Thoracic aorta (tissue), 2 donors: ENCODE measurements at regions not wholly inside any gene's neighbourhood (a gene's known extent, or its start where the extent isn't known, plus 50 kb on each side); places are given as distances from the start of the nearest gene placed in this dataset.
"Not testable (repeated sequence)": the region's sequence is repeated elsewhere in the genome, so short reads cannot be mapped to it uniquely, and the experiment has no call there.

Experiments used
- ATAC-seq: fragments of 150-250 bp; one replicate; pipeline ENCODE4 v1.8.0; 2017; ENCODE audit warnings: low read depth; ENCODE audit not compliant: insufficient number of reproducible peaks, low FRiP score
- DNase-seq: peaks from one replicate; pipeline ENCODE4 v3.0.0-alpha.2; 2020; ENCODE audit warnings: low spot score
- H3K27ac ChIP-seq, 2 donors: fragments of 200-600 bp; sonication (generic); 1 replicate in 1 of 2; 2 replicates in 1 of 2; pipeline ENCODE4 v1.5.1; 2016; ENCODE audit warnings: mild to moderate bottlenecking in 2 of 2, moderate library complexity in 2 of 2
- H3K27me3 ChIP-seq: fragments of 200-600 bp; sonication (generic); replicated peaks from 2 replicates; pipeline ENCODE4 v1.6.0; 2016; ENCODE audit warnings: mild to moderate bottlenecking; ENCODE audit not compliant: insufficient read depth
- H3K36me3 ChIP-seq: fragments of 200-600 bp; sonication (generic); one replicate; pipeline ENCODE4 v1.5.1; 2016
- H3K4me1 ChIP-seq, 2 donors: fragments of 200-600 bp; sonication (generic); 1 replicate in 1 of 2; 2 replicates in 1 of 2; pipeline versions ENCODE4 v1.5.1 to v1.6.0; 2016; ENCODE audit warnings: low read depth in 2 of 2, mild to moderate bottlenecking in 1 of 2; ENCODE audit not compliant: control insufficient read depth in 1 of 2
- H3K4me3 ChIP-seq: fragments of 200-600 bp; sonication (generic); 2 replicates; pipeline ENCODE4 v1.5.1; 2016; ENCODE audit warnings: mild to moderate bottlenecking
- H3K9me3 ChIP-seq: fragments of 200-600 bp; sonication (generic); 2 replicates; pipeline ENCODE4 v1.5.1; 2016
- CTCF ChIP-seq: fragments of 200-600 bp; sonication (generic); IDR thresholded peaks from one replicate; pipeline ENCODE4 v1.5.1; 2019; ENCODE audit warnings: antibody characterized with exemption

- no peaks in the 10 kb centered on the region for H3K4me1 ChIP-seq
- no peak for TF ChIP-seq CTCF
- H3K27ac ChIP-seq: no peak overlapping the region
- DNase-seq (no peak), ATAC-seq (no peak)
- H3K36me3 ChIP-seq: no peaks in the 10 kb centered on the region
- H3K27me3 ChIP-seq: no peaks in the 10 kb centered on the region
- no peak overlapping the region for H3K4me3 ChIP-seq
- H3K9me3 ChIP-seq: no peaks in the 10 kb centered on the region
These were observed 169.2 kb upstream of the IL15 start for GRCh38 chr4:141467225-141467624.

GRCh38 chr4:141469392-141469791 is 167.0 kb upstream of the IL15 start:
- no peak for ATAC-seq
- TF ChIP-seq CTCF: no peak

GRCh38 chr4:141473026-141473540 is 163.3 kb upstream of the IL15 start:
- no peak overlapping the region for H3K27ac ChIP-seq
- DNase-seq (no peak), ATAC-seq (no peak)
- no peaks in the 10 kb centered on the region for H3K36me3 ChIP-seq
- H3K9me3 ChIP-seq: no peaks in the 10 kb centered on the region
- H3K4me1 ChIP-seq: peaks cover 2 to 22% of the 10 kb centered on the region in 2 donors
- H3K4me3 ChIP-seq: no peak overlapping the region
- no peak for TF ChIP-seq CTCF
- H3K27me3 ChIP-seq: no peaks in the 10 kb centered on the region

More at GRCh38 chr4:141469392-141469791, 167.0 kb upstream of the IL15 start:
- no peak overlapping the region for H3K4me3 ChIP-seq
- H3K27ac ChIP-seq: no peak overlapping the region
- H3K9me3 ChIP-seq: no peaks in the 10 kb centered on the region
- no peaks in the 10 kb centered on the region for H3K36me3 ChIP-seq
- DNase-seq: no peak
- peaks cover 2 to 14% of the 10 kb centered on the region in 2 donors for H3K4me1 ChIP-seq
- no peaks in the 10 kb centered on the region for H3K27me3 ChIP-seq

- no peak for TF ChIP-seq CTCF
These were observed 162.4 kb upstream of the IL15 start for GRCh38 chr4:141473952-141474351.

GRCh38 chr4:141480950-141481349 is 155.4 kb upstream of the IL15 start:
- Histone ChIP-seq H3K4me1 (no peaks in the 10 kb centered on the region), H3K27ac (no peak overlapping the region), H3K27me3 (no peaks in the 10 kb centered on the region), H3K9me3 (peaks cover 14% of the 10 kb centered on the region), H3K36me3 (no peaks in the 10 kb centered on the region), H3K4me3 (no peak overlapping the region)
- ATAC-seq: no peak
- TF ChIP-seq CTCF: no peak
- no peak for DNase-seq

More at GRCh38 chr4:141473952-141474351, 162.4 kb upstream of the IL15 start:
- Histone ChIP-seq H3K27ac (no peak overlapping the region), H3K4me1 (peaks cover 2 to 22% of the 10 kb centered on the region in 2 donors), H3K36me3 (no peaks in the 10 kb centered on the region), H3K27me3 (no peaks in the 10 kb centered on the region), H3K9me3 (no peaks in the 10 kb centered on the region), H3K4me3 (no peak overlapping the region)
- DNase-seq (no peak), ATAC-seq (no peak)

GRCh38 chr4:141484298-141484697 is 152.1 kb upstream of the IL15 start:
- H3K9me3 ChIP-seq: peaks cover 14% of the 10 kb centered on the region
- not testable (repeated sequence) for ATAC-seq, H3K27ac ChIP-seq, H3K4me3 ChIP-seq, H3K36me3 ChIP-seq, DNase-seq, H3K27me3 ChIP-seq, H3K4me1 ChIP-seq
